ENCODE measurements at regions not wholly inside any gene's neighbourhood (a gene's known extent, or its start where the extent isn't known, plus 50 kb on each side); places are given as distances from the start of the nearest gene placed in this dataset.

DNA sequence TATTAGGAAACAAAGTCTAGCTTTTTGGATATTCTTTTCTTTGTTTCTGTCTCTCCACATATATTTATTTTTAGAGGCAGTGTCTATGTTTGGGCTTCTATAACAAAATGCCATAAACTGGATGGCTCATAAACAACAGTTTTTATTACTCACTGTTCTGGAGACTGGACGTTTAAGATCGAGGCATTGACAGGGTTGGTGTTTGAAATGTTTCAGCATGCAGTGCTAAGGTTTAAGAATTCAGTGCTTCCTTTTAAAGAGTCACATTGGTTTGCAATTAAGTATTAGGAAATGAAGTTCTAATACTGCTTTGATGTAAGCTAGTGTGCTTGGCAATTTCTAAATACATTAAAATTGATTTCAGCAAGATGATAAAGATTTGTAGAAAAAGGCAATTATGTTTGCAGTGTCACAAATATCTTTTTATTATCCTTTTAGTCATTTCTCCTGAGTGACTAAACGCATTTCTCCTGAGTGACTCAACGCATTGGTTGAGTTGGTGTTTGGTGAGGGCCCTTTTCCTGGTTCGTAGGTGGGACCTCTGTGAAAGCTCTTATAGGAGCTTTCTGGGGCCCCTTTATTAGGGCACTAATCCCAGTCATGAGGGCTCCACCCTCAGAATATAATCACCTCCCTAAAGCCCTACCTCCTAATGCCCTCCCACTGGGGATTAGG, 317.0 kb downstream of the USP25 start:
- no peaks in the 10 kb centered on the region for H3K27me3 ChIP-seq (replicated peaks)
- TF ChIP-seq, protein P1, sequence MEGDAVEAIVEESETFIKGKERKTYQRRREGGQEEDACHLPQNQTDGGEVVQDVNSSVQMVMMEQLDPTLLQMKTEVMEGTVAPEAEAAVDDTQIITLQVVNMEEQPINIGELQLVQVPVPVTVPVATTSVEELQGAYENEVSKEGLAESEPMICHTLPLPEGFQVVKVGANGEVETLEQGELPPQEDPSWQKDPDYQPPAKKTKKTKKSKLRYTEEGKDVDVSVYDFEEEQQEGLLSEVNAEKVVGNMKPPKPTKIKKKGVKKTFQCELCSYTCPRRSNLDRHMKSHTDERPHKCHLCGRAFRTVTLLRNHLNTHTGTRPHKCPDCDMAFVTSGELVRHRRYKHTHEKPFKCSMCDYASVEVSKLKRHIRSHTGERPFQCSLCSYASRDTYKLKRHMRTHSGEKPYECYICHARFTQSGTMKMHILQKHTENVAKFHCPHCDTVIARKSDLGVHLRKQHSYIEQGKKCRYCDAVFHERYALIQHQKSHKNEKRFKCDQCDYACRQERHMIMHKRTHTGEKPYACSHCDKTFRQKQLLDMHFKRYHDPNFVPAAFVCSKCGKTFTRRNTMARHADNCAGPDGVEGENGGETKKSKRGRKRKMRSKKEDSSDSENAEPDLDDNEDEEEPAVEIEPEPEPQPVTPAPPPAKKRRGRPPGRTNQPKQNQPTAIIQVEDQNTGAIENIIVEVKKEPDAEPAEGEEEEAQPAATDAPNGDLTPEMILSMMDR (IDR thresholded peaks at IDR 0.05; ENCODE audit: low read depth, low read length, missing control alignments) = no peak
- H3K36me3 ChIP-seq (replicated peaks) = no peaks in the 10 kb centered on the region
- no peak overlapping the region for H3K4me3 ChIP-seq (ENCODE audit: low read depth, low read length)
- DNase-seq = peak; percentile 29
- H3K27ac ChIP-seq = no peak overlapping the region
- in situ Hi-C loops (cut with HindIII; ENCODE audit: low pct_ligation_motif_present, low sequenced_read_pairs) = no loop called here

DNA sequence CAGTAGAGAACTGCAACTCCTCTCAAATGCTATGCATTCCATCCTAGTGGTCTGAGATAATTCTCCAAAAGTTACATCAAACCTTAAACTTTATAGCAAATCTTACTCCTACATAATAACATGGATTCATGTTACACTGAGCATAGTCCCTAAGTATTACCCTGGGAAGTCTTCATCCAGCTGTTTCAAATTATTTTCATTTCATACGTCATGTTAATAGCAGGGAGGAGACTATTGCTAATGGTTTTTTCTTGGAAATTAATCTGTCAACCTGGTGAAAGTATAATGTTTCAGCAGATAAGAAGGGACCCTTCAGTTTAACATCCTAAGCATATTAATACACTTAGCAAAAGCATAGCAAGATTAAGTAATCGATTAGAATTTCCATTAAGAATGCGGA, 318.1 kb downstream of the USP25 start:
- in situ Hi-C loops (cut with HindIII; ENCODE audit: low pct_ligation_motif_present, low sequenced_read_pairs) = no loop called here
- TF ChIP-seq, protein P1 (IDR thresholded peaks at IDR 0.05; ENCODE audit: low read depth, low read length, missing control alignments) = no peak
- Histone ChIP-seq H3K27ac (no peak overlapping the region), H3K4me3 (ENCODE audit: low read depth, low read length) (no peak overlapping the region), H3K27me3 (replicated peaks) (no peaks in the 10 kb centered on the region), H3K36me3 (replicated peaks) (no peaks in the 10 kb centered on the region)
- DNase-seq = no peak

DNA sequence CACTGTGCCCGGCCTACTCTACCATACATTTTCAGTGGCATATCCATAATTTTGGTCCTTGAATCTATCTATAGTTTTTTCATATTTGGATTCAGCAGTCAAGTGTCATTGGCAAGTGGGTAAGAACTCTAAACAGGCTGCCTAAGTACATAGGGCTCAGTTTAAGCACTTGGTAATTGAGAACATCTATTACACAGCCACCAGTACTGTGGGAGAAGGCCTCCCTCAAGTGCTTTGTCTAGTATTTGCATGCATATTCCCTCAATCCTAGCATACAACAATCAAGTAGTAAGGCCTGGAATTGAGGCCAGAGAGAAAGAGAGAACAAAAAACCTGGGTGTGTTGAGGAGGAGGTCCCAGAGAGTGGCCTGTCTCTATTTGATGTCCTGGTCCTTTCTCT, 325.2 kb downstream of the USP25 start:
- in situ Hi-C loops (cut with HindIII; ENCODE audit: low pct_ligation_motif_present, low sequenced_read_pairs) = no loop called here
- TF ChIP-seq, protein P1 (IDR thresholded peaks at IDR 0.05; ENCODE audit: low read depth, low read length, missing control alignments) = no peak
- no peaks in the 10 kb centered on the region for H3K27me3 ChIP-seq (replicated peaks)
- no peaks in the 10 kb centered on the region for H3K36me3 ChIP-seq (replicated peaks)
- no peak overlapping the region for H3K4me3 ChIP-seq (ENCODE audit: low read depth, low read length)
- no peak overlapping the region for H3K27ac ChIP-seq
- no peak for DNase-seq

DNA sequence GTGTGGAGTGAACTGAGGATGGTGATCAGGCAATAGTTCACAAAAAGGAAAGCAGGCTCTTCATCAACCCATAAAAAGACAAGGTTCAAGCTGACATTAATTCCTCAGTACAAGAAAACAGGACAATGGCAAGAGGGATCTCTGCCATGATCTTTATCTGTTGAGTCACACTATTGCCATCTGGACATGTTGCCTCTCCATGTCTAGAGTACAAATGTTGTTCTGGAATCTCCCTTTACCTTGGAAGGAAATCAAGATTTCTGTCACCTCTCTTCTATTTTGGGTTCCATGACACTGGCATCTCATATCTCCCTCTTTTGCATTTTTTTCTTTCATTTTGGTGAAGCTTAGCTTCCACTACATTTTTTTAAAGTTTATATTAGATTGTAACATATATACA, 329.1 kb downstream of the USP25 start:
- TF ChIP-seq, protein P1 (IDR thresholded peaks at IDR 0.05; ENCODE audit: low read depth, low read length, missing control alignments) = no peak
- no peaks in the 10 kb centered on the region for H3K36me3 ChIP-seq (replicated peaks)
- in situ Hi-C loops (cut with HindIII; ENCODE audit: low pct_ligation_motif_present, low sequenced_read_pairs) = no loop called here
- H3K27me3 ChIP-seq (replicated peaks) = no peaks in the 10 kb centered on the region
- DNase-seq = no peak
- H3K27ac ChIP-seq = no peak overlapping the region
- H3K4me3 ChIP-seq (ENCODE audit: low read depth, low read length) = no peak overlapping the region

DNA sequence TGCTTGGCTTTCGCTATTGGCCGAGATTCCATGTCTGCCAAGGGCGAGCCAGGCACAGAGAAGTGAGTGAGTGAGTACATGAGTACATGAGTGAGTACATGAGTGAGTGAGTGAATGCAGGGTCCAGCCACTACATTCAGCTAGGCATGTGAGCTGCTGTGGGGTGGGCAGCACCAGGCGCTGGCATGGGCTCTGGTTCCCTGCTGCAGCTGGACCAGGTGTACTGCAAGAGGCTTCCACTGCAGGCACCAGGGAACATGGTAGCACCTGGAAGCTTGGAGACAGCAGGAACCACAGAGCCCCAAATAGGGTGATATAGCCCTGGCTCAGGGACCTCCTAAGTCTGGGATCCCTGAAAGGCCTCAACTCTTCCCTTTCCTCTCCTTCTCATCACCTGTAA, 330.2 kb downstream of the USP25 start:
- no peak overlapping the region for H3K27ac ChIP-seq
- no peak overlapping the region for H3K4me3 ChIP-seq (ENCODE audit: low read depth, low read length)
- no peak for DNase-seq
- no peaks in the 10 kb centered on the region for H3K36me3 ChIP-seq (replicated peaks)
- no peaks in the 10 kb centered on the region for H3K27me3 ChIP-seq (replicated peaks)
- TF ChIP-seq, protein P1 (IDR thresholded peaks at IDR 0.05; ENCODE audit: low read depth, low read length, missing control alignments) = no peak
- in situ Hi-C loops (cut with HindIII; ENCODE audit: low pct_ligation_motif_present, low sequenced_read_pairs) = no loop called here

DNA sequence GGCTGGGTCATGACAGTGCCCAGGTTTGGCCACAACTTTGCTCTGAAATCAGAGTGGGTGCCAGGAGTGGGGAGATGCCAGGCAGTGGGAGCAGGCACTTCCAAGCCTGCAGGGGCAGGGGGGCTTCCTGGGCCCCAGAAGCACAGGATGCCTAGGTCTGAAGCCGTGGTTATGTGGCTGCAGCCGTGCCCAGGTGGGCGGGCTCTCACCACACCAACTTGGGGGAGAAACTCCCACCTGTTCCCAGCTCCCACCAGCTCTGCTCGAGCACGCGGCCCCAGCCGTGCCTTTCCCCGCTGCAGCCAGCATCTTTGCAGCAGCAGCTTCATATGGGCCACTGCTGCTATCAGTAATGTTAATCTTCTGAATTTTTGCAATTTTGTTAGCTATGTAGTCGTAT, 331.4 kb downstream of the USP25 start:
- in situ Hi-C loops (cut with HindIII; ENCODE audit: low pct_ligation_motif_present, low sequenced_read_pairs) = no loop called here
- DNase-seq = no peak
- Histone ChIP-seq H3K4me3 (ENCODE audit: low read depth, low read length) (no peak overlapping the region), H3K36me3 (replicated peaks) (no peaks in the 10 kb centered on the region), H3K27ac (no peak overlapping the region), H3K27me3 (replicated peaks) (no peaks in the 10 kb centered on the region)
- TF ChIP-seq, protein P1 (IDR thresholded peaks at IDR 0.05; ENCODE audit: low read depth, low read length, missing control alignments) = no peak
